Neural crest cell (in vitro differentiated cells): ENCODE measurements at regions not wholly inside any gene's neighbourhood (a gene's known extent, or its start where the extent isn't known, plus 50 kb on each side); places are given as distances from the start of the nearest gene placed in this dataset.

Experiments used
- DNase-seq: peaks from one replicate; pipeline ENCODE4 v3.0.0; 2021; ENCODE audit warnings: low read depth, mixed read lengths, low spot score
- H3K27ac Mint-ChIP-seq: one replicate; pipeline ENCODE4 v1.8.0; 2021; ENCODE audit warnings: mild to moderate bottlenecking, mixed read lengths; ENCODE audit not compliant: unreplicated experiment
- H3K27me3 Mint-ChIP-seq: 2 replicates; pipeline ENCODE4 v1.8.0; 2021; ENCODE audit warnings: low read depth, mild to moderate bottlenecking, mixed read lengths
- H3K36me3 Mint-ChIP-seq: 2 replicates; pipeline ENCODE4 v1.8.0; 2021; ENCODE audit warnings: low read depth, mild to moderate bottlenecking, mixed read lengths
- H3K4me1 Mint-ChIP-seq: 2 replicates; pipeline ENCODE4 v1.8.0; 2021; ENCODE audit warnings: mixed read lengths
- H3K4me3 Mint-ChIP-seq: one replicate; pipeline ENCODE4 v1.8.0; 2021; ENCODE audit warnings: mild to moderate bottlenecking, mixed read lengths
- H3K9me3 Mint-ChIP-seq: 2 replicates; pipeline ENCODE4 v1.8.0; 2021; ENCODE audit warnings: mixed read lengths
- CTCF ChIP-seq: fragments of 200-600 bp; sonication (generic); conservative IDR thresholded peaks from 2 replicates; pipeline ENCODE4 v1.5.0; 2021; ENCODE audit warnings: antibody characterized with exemption, mild to moderate bottlenecking

- H3K4me1 Mint-ChIP-seq: no peaks in the 10 kb centered on the region
- peaks cover 3% of the 10 kb centered on the region for H3K27me3 Mint-ChIP-seq
- no peak for TF ChIP-seq CTCF
- no peak overlapping the region for H3K27ac Mint-ChIP-seq
- H3K9me3 Mint-ChIP-seq: no peaks in the 10 kb centered on the region
- no peaks in the 10 kb centered on the region for H3K36me3 Mint-ChIP-seq
- no peak for DNase-seq
- no peak overlapping the region for H3K4me3 Mint-ChIP-seq
Observed at GRCh38 chr16:11445486-11445885, 100.2 kb downstream of the RMI2 start.

- H3K27ac Mint-ChIP-seq: no peak overlapping the region
- H3K36me3 Mint-ChIP-seq: no peaks in the 10 kb centered on the region
- no peaks in the 10 kb centered on the region for H3K9me3 Mint-ChIP-seq
- H3K4me3 Mint-ChIP-seq: no peak overlapping the region
- TF ChIP-seq CTCF: no peak
- no peak for DNase-seq
- H3K27me3 Mint-ChIP-seq: peaks cover 3% of the 10 kb centered on the region
- no peaks in the 10 kb centered on the region for H3K4me1 Mint-ChIP-seq
Observed at GRCh38 chr16:11446566-11447119, 101.4 kb downstream of the RMI2 start.

GRCh38 chr16:11447272-11447671, 102.0 kb downstream of the RMI2 start:
- Mint-ChIP-seq H3K9me3 (no peaks in the 10 kb centered on the region), H3K36me3 (no peaks in the 10 kb centered on the region), H3K27ac (no peak overlapping the region)

GRCh38 chr16:11447836-11448235, 102.6 kb downstream of the RMI2 start:
- DNase-seq: no peak
- Mint-ChIP-seq H3K27me3 (peaks cover 3% of the 10 kb centered on the region), H3K27ac (no peak overlapping the region), H3K36me3 (no peaks in the 10 kb centered on the region), H3K4me1 (no peaks in the 10 kb centered on the region), H3K4me3 (no peak overlapping the region), H3K9me3 (no peaks in the 10 kb centered on the region)
- no peak for TF ChIP-seq CTCF

More at GRCh38 chr16:11447272-11447671, 102.0 kb downstream of the RMI2 start:
- Mint-ChIP-seq H3K27me3 (peaks cover 3% of the 10 kb centered on the region), H3K4me1 (no peaks in the 10 kb centered on the region), H3K4me3 (no peak overlapping the region)
- no peak for DNase-seq
- no peak for TF ChIP-seq CTCF

GRCh38 chr16:11448796-11449416, 103.6 kb downstream of the RMI2 start:
- no peak for TF ChIP-seq CTCF
- no peak overlapping the region for H3K27ac Mint-ChIP-seq
- H3K4me3 Mint-ChIP-seq: no peak overlapping the region
- H3K9me3 Mint-ChIP-seq: no peaks in the 10 kb centered on the region
- H3K4me1 Mint-ChIP-seq: no peaks in the 10 kb centered on the region
- DNase-seq: no peak
- H3K36me3 Mint-ChIP-seq: no peaks in the 10 kb centered on the region
- peaks cover 3% of the 10 kb centered on the region for H3K27me3 Mint-ChIP-seq
